Ishikawa (cell line): ENCODE measurements at regions not wholly inside any gene's neighbourhood (a gene's known extent, or its start where the extent isn't known, plus 50 kb on each side); places are given as distances from the start of the nearest gene placed in this dataset.

Experiments
- CEBPB ChIP-seq: IDR thresholded peaks from 2 replicates; pipeline ENCODE4 v1.6.1; 2012
- CREB1 ChIP-seq: IDR thresholded peaks from 2 replicates; pipeline ENCODE4 v1.6.1; 2012; ENCODE audit warnings: low read depth
- EGR1 ChIP-seq: IDR thresholded peaks from 2 replicates; pipeline ENCODE4 v1.6.1; 2012
- EP300 ChIP-seq: IDR thresholded peaks from 2 replicates; pipeline ENCODE4 v1.6.1; 2012; ENCODE audit warnings: borderline replicate concordance
- FOXM1 ChIP-seq: IDR thresholded peaks from 2 replicates; pipeline ENCODE4 v1.6.1; 2012; ENCODE audit warnings: low read depth, borderline replicate concordance
- NFIC ChIP-seq: IDR thresholded peaks from 2 replicates; pipeline ENCODE4 v1.6.1; 2012
- RAD21 ChIP-seq: IDR thresholded peaks from 2 replicates; pipeline ENCODE4 v1.6.1; 2012; ENCODE audit warnings: low read depth
- TAF1 ChIP-seq: IDR thresholded peaks from 2 replicates; pipeline ENCODE4 v1.6.1; 2012; ENCODE audit warnings: low read depth, mild to moderate bottlenecking
- TCF12 ChIP-seq: IDR thresholded peaks from 2 replicates; pipeline ENCODE4 v1.6.1; 2012; ENCODE audit warnings: low read depth
- TEAD4 ChIP-seq: IDR thresholded peaks from 2 replicates; pipeline ENCODE4 v1.6.1; 2012
- YY1 ChIP-seq: IDR thresholded peaks from 2 replicates; pipeline ENCODE4 v1.6.1; 2012; ENCODE audit warnings: low read depth
- ZBTB7A ChIP-seq: IDR thresholded peaks from 2 replicates; pipeline ENCODE4 v1.6.1; 2012; ENCODE audit warnings: low read depth
- TF ChIP-seq, protein P1 (sequence below): IDR thresholded peaks from 2 replicates; pipeline ENCODE4 v1.6.1; 2012
- TF ChIP-seq, protein P2 (sequence below): IDR thresholded peaks from 2 replicates; pipeline ENCODE4 v1.6.1; 2012; ENCODE audit warnings: low read depth, mild to moderate bottlenecking
- TF ChIP-seq, protein P3 (sequence below): IDR thresholded peaks from 2 replicates; pipeline ENCODE4 v1.6.1; 2012

DNA sequence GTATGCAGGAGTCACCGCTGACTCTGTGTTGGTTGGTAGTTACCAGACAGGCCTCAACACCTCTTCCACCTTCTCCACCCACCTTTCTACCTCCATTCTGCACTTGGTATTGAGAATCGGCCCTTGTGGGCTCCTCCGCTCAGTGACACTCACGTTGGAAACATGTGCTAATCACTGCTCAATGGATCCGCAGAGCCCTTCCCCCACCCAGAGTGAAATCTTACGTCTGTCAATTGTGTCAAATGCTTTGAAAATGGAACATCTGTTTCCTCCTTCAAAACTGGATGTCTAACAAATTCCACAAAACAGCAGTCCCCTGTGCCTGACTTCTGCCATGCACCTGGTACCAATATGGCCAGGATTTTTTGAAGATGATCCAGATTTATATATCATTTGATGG lies 65.5 kb upstream of the NRIP1 start:
- TF ChIP-seq CEBPB (no peak), FOXM1 (no peak), RAD21 (no peak), EP300 (no peak), TAF1 (no peak), TEAD4 (no peak), EGR1 (no peak)
- TF ChIP-seq, protein P1, sequence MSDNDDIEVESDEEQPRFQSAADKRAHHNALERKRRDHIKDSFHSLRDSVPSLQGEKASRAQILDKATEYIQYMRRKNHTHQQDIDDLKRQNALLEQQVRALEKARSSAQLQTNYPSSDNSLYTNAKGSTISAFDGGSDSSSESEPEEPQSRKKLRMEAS = no peak

DNA sequence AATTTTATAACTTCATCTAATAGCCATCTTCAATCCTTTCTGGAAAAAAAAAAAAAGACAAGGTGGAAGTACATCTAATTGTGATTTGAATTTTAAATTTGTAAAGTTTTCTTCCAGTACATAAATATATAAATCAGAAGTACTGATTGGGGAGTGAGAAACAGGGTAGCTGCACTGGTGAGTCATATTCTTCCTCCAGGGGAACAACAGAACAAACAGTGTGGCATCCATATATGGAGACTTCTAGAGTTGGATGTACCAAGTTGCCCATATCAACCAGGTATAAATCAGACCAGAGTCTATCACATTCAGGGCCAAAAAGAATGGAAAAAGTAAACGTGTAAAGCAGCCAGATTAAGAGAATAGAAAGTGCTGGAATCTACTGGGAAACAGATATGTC lies 66.0 kb upstream of the NRIP1 start:
- TF ChIP-seq TAF1 (no peak), EGR1 (no peak), EP300 (no peak), YY1 (no peak), TEAD4 (no peak), NFIC (no peak), ZBTB7A (no peak), CEBPB (no peak), FOXM1 (no peak), CREB1 (no peak), RAD21 (no peak), TCF12 (no peak)
- TF ChIP-seq, protein P2, sequence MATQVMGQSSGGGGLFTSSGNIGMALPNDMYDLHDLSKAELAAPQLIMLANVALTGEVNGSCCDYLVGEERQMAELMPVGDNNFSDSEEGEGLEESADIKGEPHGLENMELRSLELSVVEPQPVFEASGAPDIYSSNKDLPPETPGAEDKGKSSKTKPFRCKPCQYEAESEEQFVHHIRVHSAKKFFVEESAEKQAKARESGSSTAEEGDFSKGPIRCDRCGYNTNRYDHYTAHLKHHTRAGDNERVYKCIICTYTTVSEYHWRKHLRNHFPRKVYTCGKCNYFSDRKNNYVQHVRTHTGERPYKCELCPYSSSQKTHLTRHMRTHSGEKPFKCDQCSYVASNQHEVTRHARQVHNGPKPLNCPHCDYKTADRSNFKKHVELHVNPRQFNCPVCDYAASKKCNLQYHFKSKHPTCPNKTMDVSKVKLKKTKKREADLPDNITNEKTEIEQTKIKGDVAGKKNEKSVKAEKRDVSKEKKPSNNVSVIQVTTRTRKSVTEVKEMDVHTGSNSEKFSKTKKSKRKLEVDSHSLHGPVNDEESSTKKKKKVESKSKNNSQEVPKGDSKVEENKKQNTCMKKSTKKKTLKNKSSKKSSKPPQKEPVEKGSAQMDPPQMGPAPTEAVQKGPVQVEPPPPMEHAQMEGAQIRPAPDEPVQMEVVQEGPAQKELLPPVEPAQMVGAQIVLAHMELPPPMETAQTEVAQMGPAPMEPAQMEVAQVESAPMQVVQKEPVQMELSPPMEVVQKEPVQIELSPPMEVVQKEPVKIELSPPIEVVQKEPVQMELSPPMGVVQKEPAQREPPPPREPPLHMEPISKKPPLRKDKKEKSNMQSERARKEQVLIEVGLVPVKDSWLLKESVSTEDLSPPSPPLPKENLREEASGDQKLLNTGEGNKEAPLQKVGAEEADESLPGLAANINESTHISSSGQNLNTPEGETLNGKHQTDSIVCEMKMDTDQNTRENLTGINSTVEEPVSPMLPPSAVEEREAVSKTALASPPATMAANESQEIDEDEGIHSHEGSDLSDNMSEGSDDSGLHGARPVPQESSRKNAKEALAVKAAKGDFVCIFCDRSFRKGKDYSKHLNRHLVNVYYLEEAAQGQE = no peak
- TF ChIP-seq, protein P1 = no peak
- TF ChIP-seq, protein P3, sequence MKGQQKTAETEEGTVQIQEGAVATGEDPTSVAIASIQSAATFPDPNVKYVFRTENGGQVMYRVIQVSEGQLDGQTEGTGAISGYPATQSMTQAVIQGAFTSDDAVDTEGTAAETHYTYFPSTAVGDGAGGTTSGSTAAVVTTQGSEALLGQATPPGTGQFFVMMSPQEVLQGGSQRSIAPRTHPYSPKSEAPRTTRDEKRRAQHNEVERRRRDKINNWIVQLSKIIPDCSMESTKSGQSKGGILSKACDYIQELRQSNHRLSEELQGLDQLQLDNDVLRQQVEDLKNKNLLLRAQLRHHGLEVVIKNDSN = no peak

DNA sequence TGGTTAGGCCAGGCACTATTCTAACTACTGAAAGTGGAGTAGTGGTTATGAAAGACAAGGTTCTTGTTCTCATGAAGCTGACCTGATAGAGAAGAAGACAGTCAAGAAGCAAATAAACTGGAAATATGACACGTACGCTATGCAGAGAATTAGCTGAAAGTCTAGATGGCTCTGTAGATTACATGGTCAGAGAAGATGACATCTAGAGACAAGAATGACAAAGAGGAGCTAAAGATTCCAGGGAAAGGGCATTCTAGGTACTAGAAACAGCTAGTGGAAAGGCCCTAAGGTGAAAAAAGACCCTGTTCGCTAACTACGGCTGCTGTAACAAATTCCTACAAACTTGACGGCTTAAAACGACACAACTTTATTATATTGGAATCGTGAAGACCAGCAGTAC lies 68.0 kb upstream of the NRIP1 start:
- TF ChIP-seq, protein P3 = no peak
- TF ChIP-seq CREB1 (no peak), TAF1 (no peak), EP300 (no peak), FOXM1 (no peak), YY1 (no peak), EGR1 (no peak), TEAD4 (no peak), TCF12 (no peak), RAD21 (no peak), ZBTB7A (no peak), CEBPB (no peak), NFIC (no peak)
- TF ChIP-seq, protein P1 = no peak
- TF ChIP-seq, protein P2 = no peak

DNA sequence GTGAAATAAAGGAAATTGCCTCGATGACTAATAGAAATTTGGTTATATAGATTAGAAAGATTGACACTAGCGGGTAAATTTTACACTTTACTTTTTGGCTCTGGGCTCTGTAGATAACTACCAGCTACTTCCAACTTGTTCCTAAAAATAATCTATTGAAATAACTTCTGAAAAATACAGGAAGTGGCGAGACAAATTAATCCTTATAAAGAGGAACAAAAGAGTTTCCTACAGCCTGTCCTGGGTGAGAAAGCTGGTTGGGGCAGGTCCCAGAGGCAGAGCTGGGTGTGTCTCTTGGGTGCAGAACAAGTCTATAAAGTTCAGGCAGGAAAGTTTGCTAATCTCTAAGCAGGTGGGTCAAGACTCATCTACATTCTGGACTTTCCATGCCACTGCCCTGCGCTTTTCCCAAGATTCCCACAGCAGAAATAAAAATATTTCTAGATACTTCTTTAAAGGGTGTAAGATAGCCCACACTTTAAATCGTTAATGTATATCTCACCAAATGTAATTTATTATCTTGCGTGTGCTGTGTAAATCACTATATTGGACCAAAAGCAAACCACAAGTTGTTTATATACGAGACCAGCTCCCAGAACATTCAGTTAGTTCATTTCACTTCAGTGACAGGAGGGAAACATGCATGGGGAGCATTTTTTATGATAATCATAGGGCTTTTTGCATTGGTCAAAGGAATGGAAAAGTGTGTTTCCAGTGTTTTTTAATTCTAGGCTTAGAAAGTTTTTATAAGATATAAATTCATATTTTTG lies 70.1 kb upstream of the NRIP1 start:
- TF ChIP-seq, protein P1 = no peak
- no peak for TF ChIP-seq FOXM1
- TF ChIP-seq EGR1 = no peak
- no peak for TF ChIP-seq TAF1

DNA sequence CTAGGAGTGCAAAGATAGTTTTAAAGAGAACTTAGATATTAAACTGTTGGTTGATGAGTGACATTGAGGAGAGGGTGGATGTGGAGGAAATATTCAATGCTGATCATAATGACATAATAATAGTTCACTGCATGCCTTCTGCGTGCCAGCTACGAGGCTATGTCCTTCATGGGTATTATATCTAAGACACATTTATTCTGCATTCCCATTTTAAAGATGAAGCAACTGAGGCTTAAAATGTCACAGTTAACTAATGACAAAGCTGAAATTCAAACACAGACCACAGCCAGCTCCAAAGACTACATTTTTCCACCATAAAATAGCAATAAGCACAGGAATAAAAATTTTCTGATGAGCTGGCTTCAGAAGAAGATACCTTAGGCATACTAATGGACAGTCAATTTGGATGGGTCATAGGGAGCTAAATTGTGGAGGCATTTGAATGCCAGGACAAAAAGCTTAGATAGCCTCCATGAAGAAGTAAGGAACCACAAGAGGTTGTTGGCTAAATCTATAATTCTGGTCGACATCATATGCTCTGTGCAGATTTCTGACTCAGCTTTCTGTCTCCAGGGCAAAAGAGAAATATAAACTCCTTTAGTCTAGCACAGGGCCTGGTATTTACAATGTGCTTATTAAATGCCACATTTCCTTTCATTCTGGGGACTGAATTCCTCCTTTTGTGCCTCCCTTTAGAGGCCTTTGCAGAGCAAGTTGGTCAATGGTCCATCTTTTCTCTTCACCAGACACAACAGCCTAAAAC lies 71.2 kb upstream of the NRIP1 start:
- TF ChIP-seq TAF1 (no peak), CEBPB (no peak), FOXM1 (no peak), TEAD4 (no peak), NFIC (no peak), RAD21 (no peak), CREB1 (no peak), EGR1 (no peak), EP300 (no peak), ZBTB7A (no peak), TCF12 (no peak), YY1 (no peak)
- TF ChIP-seq, protein P2 = no peak
- TF ChIP-seq, protein P1 = no peak
- TF ChIP-seq, protein P3 = no peak
